ENCODE measurements at regions not wholly inside any gene's neighbourhood (a gene's known extent, or its start where the extent isn't known, plus 50 kb on each side); places are given as distances from the start of the nearest gene placed in this dataset.
"Not testable (repeated sequence)": the region's sequence is repeated elsewhere in the genome, so short reads cannot be mapped to it uniquely, and the experiment has no call there.

DNA sequence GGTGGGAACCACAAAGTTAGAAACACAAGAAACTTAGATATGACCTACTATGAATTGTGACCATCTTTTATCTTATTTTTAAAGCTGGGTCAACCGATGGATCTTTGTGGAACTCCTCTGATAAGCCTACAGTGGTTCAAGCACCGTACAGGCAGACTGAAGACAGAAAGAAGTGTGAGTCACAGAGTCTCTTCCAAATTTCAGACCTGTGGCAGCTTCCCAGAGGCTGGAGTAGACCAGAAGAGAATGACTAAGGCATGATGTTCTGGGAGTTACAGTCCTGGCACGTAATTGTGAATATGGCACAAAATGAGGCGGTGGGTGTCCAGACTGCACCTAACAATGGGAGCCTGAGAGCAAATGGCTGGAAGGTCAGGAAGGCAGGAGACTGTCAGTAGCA is 70.0 kb downstream of the LMO4 start:
- no peak for DNase-seq (ENCODE audit: low read depth)

GRCh38 chr1:87399264-87399663 is 70.6 kb downstream of the LMO4 start:
- no peak for DNase-seq (ENCODE audit: low read depth)

DNA sequence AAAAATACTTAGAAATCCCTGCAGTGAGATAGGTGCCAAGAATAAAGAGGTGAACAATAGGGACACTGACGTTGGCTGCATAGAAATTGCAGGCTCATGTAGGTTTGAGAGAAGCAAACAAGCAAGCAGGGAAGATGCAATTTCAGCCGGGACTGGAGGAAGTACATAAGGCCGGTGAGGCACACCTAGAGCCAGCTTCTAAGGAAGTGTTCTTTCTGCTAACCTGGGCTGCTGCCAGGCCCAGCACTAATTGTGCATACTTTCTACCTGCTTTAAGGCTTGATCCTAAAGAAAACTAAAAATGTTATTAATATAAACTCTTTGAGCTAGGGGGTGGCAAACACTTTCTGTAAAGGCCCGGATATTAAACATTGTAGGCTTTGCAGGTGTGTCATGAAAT is 71.0 kb downstream of the LMO4 start:
- no peak for DNase-seq (ENCODE audit: low read depth)

GRCh38 chr1:87400813-87401212 is 72.1 kb downstream of the LMO4 start:
- no peak for DNase-seq (ENCODE audit: low read depth)

- DNase-seq (ENCODE audit: low read depth) = no peak
These were observed 73.7 kb downstream of the LMO4 start for GRCh38 chr1:87402241-87403002.

- DNase-seq (ENCODE audit: low read depth) = no peak
These were observed 74.6 kb downstream of the LMO4 start for GRCh38 chr1:87403061-87403820.

DNA sequence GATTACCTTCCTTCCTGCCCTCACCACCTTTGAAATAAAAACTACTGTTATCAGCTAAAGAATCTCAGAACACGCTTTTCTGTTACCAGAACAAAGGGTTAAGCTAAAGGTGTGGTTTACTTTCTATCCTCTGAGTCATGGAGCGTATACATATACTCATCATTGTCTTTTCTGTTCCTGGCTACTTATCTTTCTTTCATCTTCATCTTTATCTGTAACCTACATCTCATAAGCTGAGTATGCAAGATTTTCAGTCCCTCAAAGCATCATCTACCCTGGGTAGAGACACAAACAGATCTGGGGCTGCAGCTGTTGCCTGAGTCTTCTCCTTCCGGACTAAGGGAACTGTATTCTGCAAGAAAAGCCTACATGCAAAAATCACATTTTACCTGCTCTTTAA is 75.6 kb downstream of the LMO4 start:
- no peak for DNase-seq (ENCODE audit: low read depth)

DNA sequence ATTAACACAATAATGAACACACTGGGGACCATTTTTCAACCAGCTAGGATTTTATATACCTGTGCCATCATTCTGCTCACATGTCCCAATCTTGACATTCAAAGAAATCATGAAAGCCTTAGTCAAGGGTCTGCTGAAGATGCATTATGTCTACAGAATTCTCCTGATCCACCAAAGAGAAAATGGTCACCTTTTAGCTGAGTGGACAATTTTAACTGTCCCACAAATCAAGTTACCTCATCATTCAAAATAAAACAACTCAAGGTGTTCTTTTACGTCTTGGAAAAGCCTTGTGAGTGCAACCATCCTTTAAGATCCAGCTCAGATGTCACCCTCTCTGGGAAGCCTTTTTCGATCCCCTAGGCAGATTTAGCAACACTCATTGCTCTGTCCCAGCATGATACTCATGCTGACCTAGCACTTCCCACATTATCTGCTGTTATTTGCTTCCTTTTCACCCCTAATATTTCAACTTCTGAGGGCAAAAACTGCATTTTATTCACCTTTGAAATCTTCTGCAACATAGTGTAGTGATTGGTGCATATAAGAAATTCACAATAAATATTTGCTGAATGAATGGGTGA is 80.1 kb downstream of the LMO4 start:
- DNase-seq (ENCODE audit: low read depth) = no peak

- DNase-seq (ENCODE audit: low read depth) = no peak
These were observed 82.2 kb downstream of the LMO4 start for GRCh38 chr1:87410776-87411480.

- not testable (repeated sequence) for DNase-seq (ENCODE audit: low read depth)
These were observed 85.2 kb downstream of the LMO4 start for GRCh38 chr1:87413846-87414245.

GRCh38 chr1:87418048-87418447 is 89.4 kb downstream of the LMO4 start:
- no peak for DNase-seq (ENCODE audit: low read depth)

DNA sequence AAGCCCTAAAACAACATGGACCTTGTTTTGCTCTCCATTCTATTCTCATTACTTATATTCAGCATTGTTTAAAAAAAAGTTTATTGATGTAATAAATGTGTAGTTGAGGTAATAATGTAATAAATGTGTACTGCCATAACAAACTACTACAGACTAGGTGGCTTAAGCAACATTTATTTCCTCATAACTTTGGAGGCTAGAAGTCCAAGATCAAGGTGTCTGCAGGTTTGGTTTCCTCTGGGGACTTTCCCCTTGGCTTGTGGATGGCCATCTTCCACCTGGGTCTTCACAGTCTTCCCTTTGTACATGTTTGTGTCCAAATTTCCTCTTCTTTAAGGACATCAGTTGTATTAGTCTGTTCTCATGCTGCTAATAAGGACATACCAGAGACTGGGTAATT is 93.1 kb downstream of the LMO4 start:
- no peak for DNase-seq (ENCODE audit: low read depth)

DNA sequence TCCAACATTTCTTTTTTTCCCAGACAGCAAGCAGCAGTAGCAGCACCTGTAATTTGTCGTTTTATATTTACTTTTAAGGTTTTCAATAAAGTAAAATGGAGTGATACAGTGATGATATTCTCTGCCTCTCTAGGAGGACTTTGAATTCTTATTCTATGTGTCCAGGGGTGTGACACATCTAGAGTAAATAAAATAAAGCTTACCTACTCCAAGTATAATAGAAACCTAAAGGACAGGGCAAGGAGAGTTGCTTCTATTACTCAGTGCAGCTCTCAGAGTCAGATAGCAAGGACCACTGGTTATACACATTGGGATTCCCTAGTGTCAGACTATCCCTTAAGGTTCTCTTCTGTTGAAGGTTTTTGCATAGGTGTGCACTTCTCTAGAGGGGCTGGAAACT is 95.9 kb downstream of the LMO4 start:
- DNase-seq (ENCODE audit: low read depth) = no peak

- no peak for DNase-seq (ENCODE audit: low read depth)
These were observed 98.0 kb downstream of the LMO4 start for GRCh38 chr1:87426463-87427249.

DNA sequence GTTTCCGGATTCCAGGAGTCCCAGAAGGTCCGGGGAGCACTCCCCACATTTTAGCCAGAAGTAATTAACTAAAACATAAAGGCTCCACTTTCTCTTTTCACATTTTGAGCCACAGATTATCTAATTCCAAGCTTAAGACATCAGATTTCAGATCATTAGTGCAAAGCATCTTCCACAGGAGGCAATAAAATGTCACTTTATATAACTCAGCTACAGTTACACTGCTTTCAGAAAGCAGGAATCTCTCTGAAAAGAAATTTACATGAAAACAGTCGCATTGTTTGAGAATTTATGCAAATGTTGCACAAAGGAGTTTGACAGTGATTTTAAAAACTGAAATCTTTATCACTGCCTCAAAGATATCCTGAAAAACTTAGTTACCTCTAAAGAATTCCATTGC is 99.7 kb downstream of the LMO4 start:
- DNase-seq (ENCODE audit: low read depth) = no peak

DNA sequence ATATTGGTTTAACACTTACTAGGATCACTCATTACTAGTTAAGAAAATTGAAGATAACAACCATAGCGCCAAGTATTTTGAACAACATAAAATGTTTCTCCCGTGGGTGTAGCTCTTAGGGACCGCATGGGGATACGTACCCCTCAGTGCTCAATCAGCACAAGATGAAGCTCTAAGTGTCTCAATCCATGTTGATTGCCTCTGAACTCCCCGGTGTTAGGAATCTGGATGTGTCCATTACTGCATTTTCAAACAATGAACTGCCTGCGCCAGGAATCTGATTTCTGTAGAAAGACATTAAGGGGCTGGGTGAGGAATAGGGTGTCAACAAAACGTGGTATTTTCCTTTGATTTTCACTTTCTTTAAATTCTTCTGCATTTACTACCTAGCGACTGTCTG is 100.2 kb downstream of the LMO4 start:
- no peak for DNase-seq (ENCODE audit: low read depth)

DNA sequence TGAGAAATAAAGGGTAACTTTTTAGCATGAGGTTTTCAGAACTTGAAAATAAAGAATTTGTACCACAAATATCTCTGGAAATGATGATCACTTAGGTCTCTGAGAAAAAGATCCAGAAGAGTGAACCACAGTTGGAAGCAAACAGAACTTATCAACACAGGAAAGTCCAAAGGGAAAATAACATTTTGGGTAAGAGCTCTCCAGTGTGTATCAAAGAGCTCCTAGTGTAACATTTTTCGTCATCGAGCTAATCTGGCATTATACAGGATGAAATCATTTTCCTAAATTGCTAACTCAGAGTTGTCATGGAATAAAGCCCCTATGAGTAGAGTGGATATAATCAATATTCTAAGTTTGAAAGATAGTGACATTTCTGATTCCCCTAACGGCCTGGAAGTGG is 104.0 kb downstream of the LMO4 start:
- no peak for DNase-seq (ENCODE audit: low read depth)

DNA sequence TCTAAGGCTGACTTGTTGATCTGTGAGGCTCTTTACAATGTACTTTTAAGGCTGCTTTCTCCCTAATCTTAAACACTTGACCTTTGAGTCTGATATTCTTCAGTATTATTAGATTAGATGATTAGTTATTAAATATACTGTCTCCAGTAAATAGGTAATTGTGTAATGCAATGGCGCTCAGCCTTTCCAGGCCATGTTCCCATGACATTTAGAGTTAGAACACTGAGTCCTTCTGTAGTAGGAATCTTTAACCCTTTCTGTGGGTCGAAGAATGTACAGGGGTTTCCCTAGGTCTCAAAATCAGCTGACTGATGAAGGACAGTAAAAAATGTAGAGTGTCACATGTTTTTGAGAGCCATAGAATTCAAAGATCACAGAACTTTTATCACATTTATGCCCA is 104.4 kb downstream of the LMO4 start:
- not testable (repeated sequence) for DNase-seq (ENCODE audit: low read depth)

DNA sequence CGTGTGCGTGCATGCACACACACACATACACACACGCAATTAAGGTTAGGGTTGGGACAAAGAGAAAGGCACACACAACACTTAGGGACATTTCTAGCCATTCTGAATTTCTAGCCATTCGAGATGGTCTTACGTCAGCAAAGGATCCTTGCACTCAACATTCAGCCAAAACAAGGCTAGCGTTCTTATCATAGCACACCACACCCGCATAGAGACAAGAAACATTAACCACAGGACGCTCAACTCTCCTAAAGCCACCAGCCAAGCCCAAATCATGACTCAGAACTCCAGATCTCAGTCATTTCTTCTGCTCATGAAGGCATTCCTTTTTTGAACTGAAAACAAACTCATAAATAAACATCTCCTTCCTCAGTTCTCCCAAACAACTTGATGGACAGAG is 106.8 kb downstream of the LMO4 start:
- DNase-seq (ENCODE audit: low read depth) = no peak

DNA sequence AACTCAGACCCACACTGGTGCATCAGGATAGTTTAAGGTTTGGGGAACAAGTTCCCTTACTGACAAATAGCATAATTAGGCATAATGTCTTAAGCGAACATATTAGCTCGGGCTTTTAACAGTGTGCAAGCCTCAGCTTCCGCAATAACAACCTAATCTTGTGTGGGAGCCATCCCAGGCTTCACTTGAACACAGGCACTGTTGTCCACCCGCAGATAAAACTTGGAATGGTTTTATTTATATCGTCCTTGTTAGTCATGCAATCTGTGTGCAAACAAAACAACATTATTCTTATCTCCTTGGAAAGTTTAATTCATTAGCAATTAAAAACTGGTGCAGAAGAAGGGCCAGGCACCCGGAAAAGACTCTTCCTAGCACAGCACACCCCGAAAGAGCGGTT is 107.4 kb downstream of the LMO4 start:
- not testable (repeated sequence) for DNase-seq (ENCODE audit: low read depth)

- no peak for DNase-seq (ENCODE audit: low read depth)
These were observed 107.9 kb downstream of the LMO4 start for GRCh38 chr1:87436534-87436933.
